Large intestine (tissue), 3 donors: ENCODE measurements at regions not wholly inside any gene's neighbourhood (a gene's known extent, or its start where the extent isn't known, plus 50 kb on each side); places are given as distances from the start of the nearest gene placed in this dataset.

ENCODE experiments used
- DNase-seq, 2 donors: peaks; one replicate each; pipeline versions ENCODE4 v3.0.0 to v3.0.0-alpha.2; 2013
- H3K27ac ChIP-seq: one replicate; pipeline ENCODE4 v1.5.1; 2013; ENCODE audit warnings: low read length
- H3K27me3 ChIP-seq: 2 replicates; pipeline ENCODE4 v1.6.1; 2013; ENCODE audit warnings: low read length; ENCODE audit not compliant: control insufficient read depth, insufficient read depth
- H3K36me3 ChIP-seq: 2 replicates; pipeline ENCODE4 v1.6.1; 2013; ENCODE audit warnings: low read length; ENCODE audit not compliant: control insufficient read depth, insufficient read depth
- H3K4me1 ChIP-seq: one replicate; pipeline ENCODE4 v1.6.1; 2013; ENCODE audit warnings: low read length; ENCODE audit not compliant: control insufficient read depth, insufficient read depth
- H3K4me3 ChIP-seq: one replicate; pipeline ENCODE4 v1.5.1; 2013; ENCODE audit warnings: low read length
- H3K9me3 ChIP-seq: one replicate; pipeline ENCODE4 v1.6.1; 2013; ENCODE audit warnings: mild to moderate bottlenecking, low read depth, low read length, moderate library complexity; ENCODE audit not compliant: control insufficient read depth
- WGBS: methylation state at CpG from one replicate; pipeline ENCODE4 v1.1.5; 2013; ENCODE audit warnings: low lambda C conversion rate; ENCODE audit not compliant: insufficient coverage; 5-methylcytosine and 5-hydroxymethylcytosine counted together

DNA sequence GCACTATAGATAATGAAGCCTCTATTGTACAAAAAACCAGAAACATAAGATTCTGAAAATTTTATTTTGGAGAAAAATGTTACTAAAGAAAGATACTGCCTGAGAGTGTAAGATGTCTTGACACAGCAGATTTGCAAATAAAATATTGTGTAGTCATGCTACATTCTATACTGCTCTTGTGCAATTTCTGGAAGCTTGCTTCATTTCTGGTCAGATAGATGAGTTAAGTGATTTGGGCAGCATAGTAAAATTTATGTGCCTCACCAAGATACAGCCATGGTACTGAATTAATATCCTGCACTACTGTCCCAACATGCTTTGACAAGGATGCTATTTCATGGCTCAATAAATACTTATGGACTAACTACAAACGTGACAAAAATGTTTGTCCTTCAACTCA, 55.1 kb upstream of the STARD13 start:
- 83% methylated on average over 1 of the region's 1 CpG for WGBS
- H3K27ac ChIP-seq, result no peak overlapping the region

DNA sequence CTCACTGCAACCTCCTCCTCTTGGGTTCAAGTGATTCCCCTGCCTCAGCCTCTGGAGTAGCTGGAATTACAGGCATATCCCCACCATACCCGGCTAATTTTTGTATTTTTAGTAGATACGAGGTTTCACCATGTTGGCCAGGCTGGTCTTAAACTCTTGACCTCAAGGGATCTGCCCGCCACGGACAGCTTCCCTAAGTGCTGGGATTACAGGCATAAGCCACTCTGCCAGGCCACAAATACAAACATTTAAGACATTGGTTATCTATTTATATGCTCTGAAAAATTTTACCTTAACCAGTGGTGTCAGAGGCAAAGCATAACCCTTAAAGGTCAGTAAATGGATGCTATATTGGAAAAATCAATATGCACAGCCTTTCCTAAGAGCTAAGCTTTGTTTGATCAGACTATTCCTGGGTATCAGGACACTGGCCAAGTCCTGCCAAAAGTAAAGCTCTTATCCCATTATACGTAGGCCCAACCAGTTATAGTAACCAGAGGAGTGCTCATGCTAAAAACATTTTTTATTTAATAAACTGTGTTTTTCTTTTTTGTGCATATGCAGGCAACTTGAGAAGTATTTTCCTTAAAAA, 56.4 kb upstream of the STARD13 start:
- Histone ChIP-seq H3K27me3 (no peaks in the 10 kb centered on the region), H3K27ac (no peak overlapping the region), H3K4me3 (no peak overlapping the region), H3K4me1 (no peaks in the 10 kb centered on the region), H3K9me3 (no peaks in the 10 kb centered on the region), H3K36me3 (no peaks in the 10 kb centered on the region)
- no peak for DNase-seq
- WGBS, result 92% methylated on average over 2 of the region's 5 CpGs

More for the DNA sequence above, 55.1 kb upstream of the STARD13 start:
- Histone ChIP-seq H3K27me3 (no peaks in the 10 kb centered on the region), H3K4me3 (no peak overlapping the region), H3K36me3 (no peaks in the 10 kb centered on the region), H3K4me1 (no peaks in the 10 kb centered on the region), H3K9me3 (no peaks in the 10 kb centered on the region)
- no peak for DNase-seq

DNA sequence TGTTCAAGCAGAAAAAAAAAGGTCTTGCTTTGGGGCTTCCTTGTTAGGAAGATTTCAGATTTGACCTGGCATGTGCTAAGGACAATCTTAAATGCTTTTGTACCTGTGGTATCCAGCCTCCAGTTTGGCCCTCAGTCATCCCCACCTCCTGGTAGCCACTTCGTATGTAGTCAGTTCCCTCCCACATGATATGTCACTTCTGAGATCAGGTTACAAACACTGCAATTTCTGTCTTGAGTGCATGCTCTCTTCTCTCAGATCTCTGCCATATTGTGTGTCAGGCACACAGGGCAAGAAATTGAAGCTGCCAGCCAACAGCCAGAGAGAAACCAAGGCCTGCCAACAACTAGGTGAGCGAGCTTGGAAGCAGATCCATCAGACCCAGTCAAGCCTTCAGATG, 60.3 kb upstream of the STARD13 start:
- Histone ChIP-seq H3K4me1 (no peaks in the 10 kb centered on the region), H3K27me3 (no peaks in the 10 kb centered on the region), H3K4me3 (no peak overlapping the region), H3K36me3 (no peaks in the 10 kb centered on the region), H3K27ac (no peak overlapping the region), H3K9me3 (no peaks in the 10 kb centered on the region)
- DNase-seq, result no peak
- WGBS, result no CpG with 5 or more reads among the region's 2 CpGs

DNA sequence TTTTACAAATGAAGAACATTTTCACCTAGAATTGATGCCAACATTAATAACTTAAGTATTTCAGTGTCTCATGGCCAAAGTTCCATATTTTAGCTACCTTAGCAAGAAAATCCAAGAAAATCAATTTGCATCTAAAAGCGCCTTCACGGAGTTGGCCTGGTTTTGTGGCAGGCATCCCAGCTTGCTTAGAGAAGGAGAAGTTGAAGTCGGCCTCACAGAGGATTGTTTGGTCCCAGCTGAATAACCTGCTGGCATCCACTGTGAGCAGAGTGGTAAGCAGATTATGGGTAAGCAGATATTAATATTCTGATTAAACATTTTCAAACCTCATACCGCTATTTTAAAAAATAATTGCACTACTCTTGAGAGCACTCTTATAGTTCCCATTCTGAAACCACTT, 62.3 kb upstream of the STARD13 start:
- H3K4me3 ChIP-seq, result no peak overlapping the region
- H3K4me1 ChIP-seq, result peaks cover 15% of the 10 kb centered on the region
- DNase-seq, result no peak
- H3K9me3 ChIP-seq, result no peaks in the 10 kb centered on the region
- H3K27me3 ChIP-seq, result no peaks in the 10 kb centered on the region
- WGBS, result 100% methylated on average over 1 of the region's 4 CpGs
- H3K27ac ChIP-seq, result no peak overlapping the region
- H3K36me3 ChIP-seq, result no peaks in the 10 kb centered on the region

DNA sequence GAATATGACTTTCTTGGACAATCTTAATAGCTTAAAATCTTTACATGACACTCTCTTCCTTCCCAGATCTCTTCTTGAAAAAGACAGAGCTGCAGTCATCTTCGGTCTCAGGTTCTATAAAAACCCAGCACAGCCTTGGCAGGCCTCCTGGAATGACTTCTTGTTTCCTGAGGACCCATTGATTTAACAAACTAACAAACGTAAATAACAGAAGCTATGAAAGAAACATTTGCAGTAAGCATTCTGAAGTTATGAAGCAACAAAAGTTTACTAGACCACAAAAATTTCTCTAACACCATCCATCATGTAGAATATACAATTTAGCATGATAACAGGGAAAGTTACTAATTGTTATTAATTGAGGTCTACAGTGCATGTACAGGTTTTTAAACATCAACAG, 62.8 kb upstream of the STARD13 start:
- H3K4me1 ChIP-seq, result peaks cover 16% of the 10 kb centered on the region
- no peak for DNase-seq
- H3K27me3 ChIP-seq, result no peaks in the 10 kb centered on the region
- no peaks in the 10 kb centered on the region for H3K36me3 ChIP-seq
- H3K9me3 ChIP-seq, result no peaks in the 10 kb centered on the region
- H3K4me3 ChIP-seq, result no peak overlapping the region
- 83% methylated on average over 1 of the region's 2 CpGs for WGBS
- no peak overlapping the region for H3K27ac ChIP-seq

DNA sequence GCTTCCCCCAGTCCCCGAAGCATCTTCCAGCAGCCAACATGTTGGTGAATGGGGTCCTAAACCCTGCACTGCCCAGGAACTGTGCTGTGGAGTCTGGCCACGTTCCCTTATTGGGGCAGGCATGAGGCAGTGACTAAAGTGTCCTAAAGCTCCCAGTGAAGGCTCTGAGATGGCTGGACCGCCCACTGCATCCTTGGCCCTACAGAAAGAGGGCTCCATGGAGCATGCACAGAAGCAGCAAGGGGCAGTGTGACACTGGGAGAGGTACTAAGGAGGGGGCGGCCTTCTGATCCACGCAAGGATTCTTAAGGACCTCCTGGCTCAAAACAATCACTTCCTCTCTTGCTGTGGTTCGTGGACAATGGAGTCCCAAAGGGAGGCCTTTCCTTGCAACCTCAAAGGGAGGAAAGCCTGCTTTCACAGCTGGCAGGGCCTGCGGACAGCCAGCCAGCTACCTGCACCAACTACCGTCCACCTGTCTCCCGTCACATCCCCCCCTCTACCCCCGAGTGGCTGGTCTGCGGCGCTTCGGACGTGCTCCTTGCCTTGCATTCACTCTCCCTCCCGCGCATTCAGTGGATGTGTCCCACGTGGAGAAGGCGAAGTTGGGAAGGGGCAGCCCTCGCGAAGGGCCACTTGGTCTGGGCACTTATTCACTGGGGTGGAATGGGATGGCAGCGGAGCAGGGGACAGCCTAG, 63.9 kb upstream of the STARD13 start:
- peak overlapping the region; percentile 43 for H3K4me3 ChIP-seq
- DNase-seq, result peak in 1 of 2 donors; percentile 57
- no peaks in the 10 kb centered on the region for H3K9me3 ChIP-seq
- no peaks in the 10 kb centered on the region for H3K27me3 ChIP-seq
- H3K27ac ChIP-seq, result no peak overlapping the region
- no peaks in the 10 kb centered on the region for H3K36me3 ChIP-seq
- WGBS, result no CpG with 5 or more reads among the region's 21 CpGs
- peaks cover 16% of the 10 kb centered on the region for H3K4me1 ChIP-seq

DNA sequence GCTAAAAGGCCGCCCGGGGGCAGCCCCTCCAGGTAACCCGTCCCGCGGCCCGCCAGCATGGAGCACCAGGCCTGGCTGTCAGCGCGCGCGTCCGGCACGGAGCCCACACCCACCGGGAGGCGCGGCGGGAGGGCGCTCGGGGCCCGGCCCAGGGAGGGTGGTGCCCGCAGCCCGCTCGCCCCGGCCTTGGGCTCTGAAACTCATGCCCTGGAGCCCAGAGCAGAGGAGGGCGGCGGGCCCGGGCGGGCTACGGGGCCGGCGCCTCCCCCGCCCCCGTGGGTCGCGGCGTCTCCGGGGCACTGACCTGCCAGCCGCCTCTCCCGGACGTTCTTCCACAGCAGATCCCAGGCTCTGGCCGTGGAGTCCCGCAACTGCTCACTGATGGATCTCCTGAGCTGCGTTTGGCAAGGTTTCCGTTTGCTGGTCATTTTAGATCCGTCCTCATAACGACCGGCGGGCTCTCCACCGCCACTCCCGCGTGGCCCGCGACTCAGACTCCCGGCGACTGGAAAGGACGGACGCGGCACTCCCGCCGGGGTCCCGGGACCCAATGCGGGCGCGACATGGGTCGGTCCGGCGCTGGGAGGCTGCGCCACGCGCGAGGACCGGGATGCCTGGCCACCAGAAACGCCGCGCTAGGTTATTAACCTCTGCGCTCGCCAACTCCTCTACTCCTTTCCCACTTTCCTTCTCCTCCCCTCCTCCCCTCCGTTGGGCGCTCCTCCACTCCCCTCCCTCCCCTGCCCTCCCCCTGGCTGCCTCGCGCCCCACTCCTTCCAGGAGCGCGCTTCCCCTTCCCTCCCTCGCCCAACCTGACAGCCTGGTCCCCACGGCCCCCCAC, 64.7 kb upstream of the STARD13 start:
- Histone ChIP-seq H3K36me3 (no peaks in the 10 kb centered on the region), H3K27ac (peak overlapping the region; percentile 78), H3K4me3 (peak overlapping the region; percentile 83), H3K9me3 (no peaks in the 10 kb centered on the region), H3K4me1 (peaks cover 16% of the 10 kb centered on the region), H3K27me3 (no peaks in the 10 kb centered on the region)
- peak; percentile 40 to 76 for DNase-seq
- 0% methylated on average over 3 of the region's 84 CpGs for WGBS

DNA sequence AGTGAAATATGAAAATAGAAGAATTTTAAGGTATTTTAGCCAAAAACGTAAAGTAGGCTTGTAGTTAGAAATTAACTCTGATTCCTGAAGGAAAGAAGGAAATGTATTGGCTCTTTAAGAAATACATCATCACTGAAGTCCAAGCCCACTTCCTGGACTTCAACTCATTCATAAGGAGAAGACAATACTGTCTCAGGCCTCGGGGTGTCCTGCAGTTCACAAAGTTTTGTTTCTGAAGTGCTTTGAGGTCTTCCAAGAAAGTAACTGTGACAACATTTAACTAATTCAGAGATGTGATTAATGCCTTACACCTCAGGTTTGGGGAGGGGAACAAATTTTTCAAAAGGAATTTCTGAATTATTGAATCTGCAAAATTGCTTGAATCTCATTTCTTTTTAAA, 65.8 kb upstream of the STARD13 start:
- WGBS, result 43% methylated on average over 1 of the region's 2 CpGs

DNA sequence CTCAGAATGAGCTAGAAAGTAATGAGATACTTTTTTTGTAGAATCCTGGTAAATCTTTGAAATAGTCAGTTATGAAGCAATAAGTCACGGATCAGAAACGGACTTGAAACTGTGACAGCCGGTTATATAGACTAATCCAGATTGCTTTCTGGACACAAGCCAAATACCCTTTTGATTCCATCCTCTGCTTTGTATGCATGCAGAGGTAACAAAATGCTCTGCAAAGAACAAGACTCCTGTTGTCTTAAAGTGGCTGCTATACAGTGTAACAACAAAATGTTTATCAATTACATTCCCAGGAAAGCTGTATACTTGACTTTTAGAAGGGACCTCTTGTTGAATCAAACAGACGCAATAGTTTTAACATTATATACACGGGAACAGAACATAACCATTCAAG, 66.5 kb upstream of the STARD13 start:
- Histone ChIP-seq H3K27me3 (no peaks in the 10 kb centered on the region), H3K9me3 (no peaks in the 10 kb centered on the region), H3K4me1 (peaks cover 16% of the 10 kb centered on the region), H3K4me3 (no peak overlapping the region), H3K27ac (peak overlapping the region; percentile 78), H3K36me3 (no peaks in the 10 kb centered on the region)
- WGBS, result 0% methylated on average over 1 of the region's 5 CpGs
- DNase-seq, result peak; percentile 76 to 88

More for the DNA sequence above, 65.8 kb upstream of the STARD13 start:
- H3K36me3 ChIP-seq, result no peaks in the 10 kb centered on the region
- peak; percentile 43 to 71 for DNase-seq
- no peaks in the 10 kb centered on the region for H3K9me3 ChIP-seq
- peaks cover 16% of the 10 kb centered on the region for H3K4me1 ChIP-seq
- peak overlapping the region; percentile 78 for H3K27ac ChIP-seq
- H3K4me3 ChIP-seq, result no peak overlapping the region
- H3K27me3 ChIP-seq, result no peaks in the 10 kb centered on the region

DNA sequence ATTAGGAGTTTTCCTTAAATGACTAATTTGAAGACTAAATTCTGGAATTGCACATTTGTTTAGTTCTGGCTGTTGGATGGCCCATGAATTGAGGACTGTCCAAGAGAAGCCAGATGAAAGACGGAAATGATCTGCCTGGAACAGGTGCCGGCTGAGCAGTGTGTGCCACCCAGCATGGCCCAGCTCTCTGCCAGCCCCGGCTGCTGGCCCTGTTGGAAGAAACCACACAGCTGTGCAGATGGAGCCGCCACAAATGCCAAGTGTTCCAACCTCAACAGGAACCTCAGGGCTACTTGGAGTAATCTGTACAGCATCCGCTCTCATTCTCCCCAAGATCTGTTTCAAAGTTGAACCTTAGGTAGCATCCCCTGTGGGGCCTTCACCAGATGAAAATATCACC, 67.0 kb upstream of the STARD13 start:
- WGBS, result no CpG with 5 or more reads among the region's 5 CpGs
- Histone ChIP-seq H3K36me3 (no peaks in the 10 kb centered on the region), H3K9me3 (no peaks in the 10 kb centered on the region)

More for the DNA sequence above, 67.0 kb upstream of the STARD13 start:
- peaks cover 16% of the 10 kb centered on the region for H3K4me1 ChIP-seq
- DNase-seq, result no peak
- H3K27me3 ChIP-seq, result no peaks in the 10 kb centered on the region
- H3K27ac ChIP-seq, result peak overlapping the region; percentile 14
- no peak overlapping the region for H3K4me3 ChIP-seq
